A549 (cell line): ENCODE measurements at regions not wholly inside any gene's neighbourhood (a gene's known extent, or its start where the extent isn't known, plus 50 kb on each side); places are given as distances from the start of the nearest gene placed in this dataset.

Source experiments
- ATAC-seq, 2 experiments: fragments of 200-7000 bp in 1 of 2; fragments of >200 bp in 1 of 2; cut with Nextera tagmentation in 1 of 2; cut with Tn5 transposase in 1 of 2; 3 replicates each; pipeline versions ENCODE4 v1.8.0 to v1.9.1; 2018 to 2020; ENCODE audit warnings: mild to moderate bottlenecking in 1 of 2, moderate library complexity in 1 of 2
- CTCF ChIA-PET: fragments of 300-600 bp; sonication (Branson Sonifier 250); formaldehyde crosslinking; extraction: SDS; loops from one replicate; lab custom pipeline; 2021; ENCODE audit warnings: antibody characterized with exemption, inconsistent platforms; lab: Yijun Ruan, JAX
- POLR2A ChIA-PET: fragments of 350-600 bp; formaldehyde crosslinking; extraction: SDS; loops from one replicate; lab custom pipeline; 2021; ENCODE audit warnings: antibody characterized with exemption, inconsistent platforms; lab: Yijun Ruan, JAX
- DNase-seq, 2 experiments: peaks; one replicate each; pipeline versions ENCODE4 v3.0.0 to v3.0.0-alpha.2; 2011 to 2016; ENCODE audit warnings: low read depth in 1 of 2, low spot score in 1 of 2
- FAIRE-seq: peaks from 2 replicates; lab custom pipeline; 2011; peaks lifted over from hg19 to GRCh38; lab: Jason Lieb, UNC
- H3K27ac ChIP-seq, 2 experiments: fragments of >200 bp; sonication (Bioruptor Twin); formaldehyde crosslinking; 3 replicates each; pipeline ENCODE4 v1.5.1; 2016 to 2017
- H3K4me1 ChIP-seq: fragments of >200 bp; sonication (Bioruptor Twin); formaldehyde crosslinking; 3 replicates; pipeline ENCODE4 v1.6.1; 2016
- H3K4me2 ChIP-seq: fragments of >200 bp; sonication (Bioruptor Twin); formaldehyde crosslinking; 3 replicates; pipeline ENCODE4 v1.6.1; 2016
- H3K4me3 ChIP-seq: fragments of >200 bp; sonication (Bioruptor Twin); formaldehyde crosslinking; 3 replicates; pipeline ENCODE4 v1.5.1; 2016
- H3K9me3 ChIP-seq: fragments of >200 bp; sonication (Bioruptor Twin); formaldehyde crosslinking; 3 replicates; pipeline ENCODE4 v1.6.1; 2016
- BCL3 ChIP-seq: fragments of >200 bp; sonication (Bioruptor Twin); formaldehyde crosslinking; IDR thresholded peaks from 3 replicates; pipeline ENCODE4 v1.6.1; 2016
- BHLHE40 ChIP-seq: IDR thresholded peaks from 2 replicates; pipeline ENCODE4 v1.6.1; 2012; ENCODE audit warnings: low read depth, low read length, inconsistent platforms
- CEBPB ChIP-seq, 2 experiments: fragments of >200 bp in 1 of 2; sonication (Bioruptor Twin) in 1 of 2; formaldehyde crosslinking in 1 of 2; IDR thresholded peaks; 2 replicates each; pipeline ENCODE4 v1.6.1; 2012 to 2016
- EHF ChIP-seq: fragments of 250-450 bp; sonication (Bioruptor Pico); IDR thresholded peaks from 2 replicates; pipeline ENCODE4 v1.5.0; 2020; ENCODE audit warnings: mild to moderate bottlenecking
- ESRRA ChIP-seq: fragments of 150-350 bp; IDR thresholded peaks from 2 replicates; pipeline ENCODE4 v1.6.1; 2014; ENCODE audit warnings: mild to moderate bottlenecking, low read length, borderline replicate concordance
- FOSB ChIP-seq: fragments of 250-450 bp; sonication (Bioruptor Pico); IDR thresholded peaks from 2 replicates; pipeline ENCODE4 v1.5.0; 2020; ENCODE audit warnings: mild to moderate bottlenecking, moderate library complexity
- FOSL2 ChIP-seq, 2 experiments: fragments of 450-650 bp in 1 of 2; fragments of >200 bp in 1 of 2; sonication (Bioruptor Twin) in 1 of 2; formaldehyde crosslinking; IDR thresholded peaks; 2 replicates each; pipeline versions ENCODE4 v1.5.0 to v1.6.1; 2016 to 2020; ENCODE audit warnings: mild to moderate bottlenecking in 1 of 2, moderate library complexity in 1 of 2
- FOXS1 ChIP-seq: fragments of 250-450 bp; sonication (Bioruptor Pico); IDR thresholded peaks from 2 replicates; pipeline ENCODE4 v1.5.0; 2020; ENCODE audit warnings: mild to moderate bottlenecking, moderate library complexity
- GATA3 ChIP-seq: IDR thresholded peaks from 2 replicates; pipeline ENCODE4 v1.6.1; 2012; ENCODE audit warnings: borderline replicate concordance
- HEYL ChIP-seq: fragments of 250-450 bp; sonication (Bioruptor Pico); IDR thresholded peaks from 2 replicates; pipeline ENCODE4 v1.8.0; 2021; ENCODE audit warnings: mild to moderate bottlenecking, moderate library complexity
- HOXB13 ChIP-seq: fragments of 250-450 bp; sonication (Bioruptor Pico); IDR thresholded peaks from 2 replicates; pipeline ENCODE4 v1.5.0; 2020; ENCODE audit warnings: low read depth, mild to moderate bottlenecking, moderate library complexity
- JUN ChIP-seq, 2 experiments: fragments of >200 bp; sonication (Bioruptor Twin); formaldehyde crosslinking; IDR thresholded peaks; 2 replicates in 1 of 2; 3 replicates in 1 of 2; pipeline ENCODE4 v1.6.1; 2016 to 2017
- JUNB ChIP-seq: fragments of >200 bp; sonication (Bioruptor Twin); formaldehyde crosslinking; IDR thresholded peaks from 2 replicates; pipeline ENCODE4 v1.6.1; 2016
- MAZ ChIP-seq: fragments of 150-350 bp; IDR thresholded peaks from 2 replicates; pipeline ENCODE4 v1.6.1; 2014; ENCODE audit warnings: antibody characterized with exemption, low read depth, low read length, borderline replicate concordance
- MYC ChIP-seq: IDR thresholded peaks from 2 replicates; pipeline ENCODE4 v1.6.1; 2012; ENCODE audit warnings: mild to moderate bottlenecking, inconsistent platforms, low read length, improper control_type of control experiment, borderline replicate concordance
- NFE2L2 ChIP-seq: fragments of 150-350 bp; conservative IDR thresholded peaks from 2 replicates; pipeline ENCODE4 v1.6.1; 2014; ENCODE audit warnings: low read length
- PHF8 ChIP-seq: fragments of 200-600 bp; sonication (generic); IDR thresholded peaks from 2 replicates; pipeline ENCODE4 v1.6.1; 2016; ENCODE audit warnings: low read depth, mild to moderate bottlenecking, antibody characterized with exemption, moderate library complexity, borderline replicate concordance
- POLR2A ChIP-seq: IDR thresholded peaks from 2 replicates; pipeline ENCODE4 v1.6.1; 2012; ENCODE audit warnings: mild to moderate bottlenecking, low read length
- POLR2AphosphoS2 ChIP-seq: conservative IDR thresholded peaks from 2 replicates; pipeline ENCODE4 v1.6.1; 2012; ENCODE audit warnings: low read length, improper control_type of control experiment, inconsistent platforms
- RARB ChIP-seq: fragments of 250-450 bp; sonication (Bioruptor Pico); IDR thresholded peaks from 2 replicates; pipeline ENCODE4 v1.8.0; 2021; ENCODE audit warnings: mild to moderate bottlenecking, moderate library complexity
- RCOR1 ChIP-seq: fragments of 150-350 bp; IDR thresholded peaks from 2 replicates; pipeline ENCODE4 v1.6.1; 2014; ENCODE audit warnings: antibody characterized with exemption, low read length, low read depth
- REST ChIP-seq: fragments of 200-600 bp; sonication (generic); IDR thresholded peaks from 2 replicates; pipeline ENCODE4 v1.6.1; 2016; ENCODE audit warnings: antibody characterized with exemption, mild to moderate bottlenecking, moderate library complexity
- ZFP36 ChIP-seq: fragments of 450-650 bp; IDR thresholded peaks from 2 replicates; pipeline ENCODE4 v1.6.1; 2014; ENCODE audit warnings: borderline replicate concordance; ENCODE audit not compliant: partially characterized antibody
- ZSCAN20 ChIP-seq: fragments of 250-450 bp; sonication (Bioruptor Pico); IDR thresholded peaks from 2 replicates; pipeline ENCODE4 v1.8.0; 2022; ENCODE audit warnings: mild to moderate bottlenecking, moderate library complexity
- WGBS: methylation state at CpG from one replicate; pipeline ENCODE4 v1.1.6; 2017; ENCODE audit errors: missing lambda C conversion rate; 5-methylcytosine and 5-hydroxymethylcytosine counted together
- TF ChIP-seq, protein P1 (sequence below): IDR thresholded peaks from 2 replicates; pipeline ENCODE4 v1.6.1; 2012
- TF ChIP-seq, protein P2 (sequence below): IDR thresholded peaks from 2 replicates; pipeline ENCODE4 v1.6.1; 2012
- TF ChIP-seq, protein P3 (sequence below): fragments of 450-650 bp; IDR thresholded peaks from 2 replicates; pipeline ENCODE4 v1.6.1; 2014; ENCODE audit warnings: antibody characterized with exemption

DNA sequence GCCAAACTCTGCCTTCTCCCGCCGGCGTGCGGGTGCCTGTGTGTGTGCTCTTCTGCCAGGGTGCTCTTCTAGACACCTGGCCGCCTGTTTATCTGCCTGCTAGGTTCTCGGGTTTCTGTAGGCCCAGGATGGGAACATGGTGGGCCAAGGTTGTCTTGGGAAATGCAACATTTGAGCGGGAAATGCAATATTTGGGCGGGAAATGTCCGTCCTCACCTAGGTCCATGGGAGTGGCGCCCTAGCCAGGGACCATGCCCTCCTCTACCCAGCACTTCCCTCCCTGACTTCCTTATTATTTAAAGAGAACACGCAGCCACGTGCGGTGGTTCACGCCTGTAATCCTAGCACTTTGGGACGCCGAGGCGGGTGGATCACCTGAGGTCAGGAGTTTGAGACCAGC, 392.6 kb downstream of the FAT4 start (continued):
- TF ChIP-seq REST (no peak), CEBPB (IDR thresholded peaks at IDR 0.05) (no peak), JUN (IDR thresholded peaks at IDR 0.05) (no peak), BHLHE40 (no peak), POLR2AphosphoS2 (no peak), BCL3 (no peak)

- DNase-seq, result no peak
- Histone ChIP-seq H3K9me3 (no peaks in the 10 kb centered on the region), H3K4me1 (no peaks in the 10 kb centered on the region), H3K27ac (no peak overlapping the region), H3K4me2 (no peak overlapping the region), H3K4me3 (no peak overlapping the region)
- no peak for ATAC-seq
- ChIA-PET CTCF (no interaction called here), POLR2A (no interaction called here)
- no peak for FAIRE-seq
- no peak for TF ChIP-seq GATA3
- no peak for TF ChIP-seq CEBPB (IDR thresholded peaks at IDR 0.05)
- no peak for TF ChIP-seq JUNB
- no peak for TF ChIP-seq RCOR1
- TF ChIP-seq BHLHE40, result no peak
- no peak for TF ChIP-seq FOSL2 (IDR thresholded peaks at IDR 0.05)
- TF ChIP-seq FOSL2 (CRISPR knock-in tag; IDR thresholded peaks at IDR 0.05), result no peak
- TF ChIP-seq POLR2A, result no peak
- no peak for TF ChIP-seq FOXS1 (CRISPR knock-in tag)
- no peak for TF ChIP-seq EHF (CRISPR knock-in tag)
- no peak for TF ChIP-seq ZSCAN20
- no peak for TF ChIP-seq MAZ
- TF ChIP-seq RARB (CRISPR knock-in tag), result no peak
- TF ChIP-seq ESRRA, result no peak
- no peak for TF ChIP-seq MYC
- TF ChIP-seq ZFP36, result no peak
- TF ChIP-seq, protein P1, sequence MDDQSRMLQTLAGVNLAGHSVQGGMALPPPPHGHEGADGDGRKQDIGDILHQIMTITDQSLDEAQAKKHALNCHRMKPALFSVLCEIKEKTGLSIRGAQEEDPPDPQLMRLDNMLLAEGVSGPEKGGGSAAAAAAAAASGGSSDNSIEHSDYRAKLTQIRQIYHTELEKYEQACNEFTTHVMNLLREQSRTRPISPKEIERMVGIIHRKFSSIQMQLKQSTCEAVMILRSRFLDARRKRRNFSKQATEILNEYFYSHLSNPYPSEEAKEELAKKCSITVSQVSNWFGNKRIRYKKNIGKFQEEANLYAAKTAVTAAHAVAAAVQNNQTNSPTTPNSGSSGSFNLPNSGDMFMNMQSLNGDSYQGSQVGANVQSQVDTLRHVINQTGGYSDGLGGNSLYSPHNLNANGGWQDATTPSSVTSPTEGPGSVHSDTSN, result no peak
- TF ChIP-seq FOSB (CRISPR knock-in tag), result no peak
- no peak for TF ChIP-seq HEYL (CRISPR knock-in tag)
Observed at GRCh38 chr4:125710766-125711165, 396.0 kb downstream of the FAT4 start.

- ChIA-PET POLR2A (no interaction called here), CTCF (no interaction called here)
- TF ChIP-seq NFE2L2 (no peak), CEBPB (IDR thresholded peaks at IDR 0.05) (no peak), ESRRA (no peak), GATA3 (no peak), FOSB (CRISPR knock-in tag) (no peak), HOXB13 (CRISPR knock-in tag) (no peak), PHF8 (no peak), JUN (IDR thresholded peaks at IDR 0.05) (no peak)
- TF ChIP-seq, protein P2, sequence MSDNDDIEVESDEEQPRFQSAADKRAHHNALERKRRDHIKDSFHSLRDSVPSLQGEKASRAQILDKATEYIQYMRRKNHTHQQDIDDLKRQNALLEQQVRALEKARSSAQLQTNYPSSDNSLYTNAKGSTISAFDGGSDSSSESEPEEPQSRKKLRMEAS, result no peak
- TF ChIP-seq, protein P3, sequence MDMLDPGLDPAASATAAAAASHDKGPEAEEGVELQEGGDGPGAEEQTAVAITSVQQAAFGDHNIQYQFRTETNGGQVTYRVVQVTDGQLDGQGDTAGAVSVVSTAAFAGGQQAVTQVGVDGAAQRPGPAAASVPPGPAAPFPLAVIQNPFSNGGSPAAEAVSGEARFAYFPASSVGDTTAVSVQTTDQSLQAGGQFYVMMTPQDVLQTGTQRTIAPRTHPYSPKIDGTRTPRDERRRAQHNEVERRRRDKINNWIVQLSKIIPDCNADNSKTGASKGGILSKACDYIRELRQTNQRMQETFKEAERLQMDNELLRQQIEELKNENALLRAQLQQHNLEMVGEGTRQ, result no peak
- no peaks in the 10 kb centered on the region for H3K4me1 ChIP-seq
- FAIRE-seq, result no peak
- no peaks in the 10 kb centered on the region for H3K9me3 ChIP-seq
- no peak for DNase-seq
- no peak overlapping the region for H3K4me2 ChIP-seq
- 94% methylated on average over 3 of the region's 3 CpGs for WGBS
- H3K27ac ChIP-seq, result no peak overlapping the region
- no peak overlapping the region for H3K4me3 ChIP-seq
- no peak for ATAC-seq
Observed at GRCh38 chr4:125714049-125714448, 399.3 kb downstream of the FAT4 start.
